MG63 (cell line): ENCODE measurements at regions not wholly inside any gene's neighbourhood (a gene's known extent, or its start where the extent isn't known, plus 50 kb on each side); places are given as distances from the start of the nearest gene placed in this dataset.

Source experiments
- DNase-seq: peaks from one replicate; pipeline ENCODE4 v3.0.0-alpha.2; 2020
- H3K27me3 ChIP-seq: fragments of 250-450 bp; sonication (Bioruptor Pico); 2 replicates; pipeline ENCODE4 v1.5.1; 2020; ENCODE audit warnings: mild to moderate bottlenecking, moderate library complexity
- H3K36me3 ChIP-seq: fragments of 250-450 bp; sonication (Bioruptor Pico); 2 replicates; pipeline ENCODE4 v1.5.1; 2020; ENCODE audit warnings: mild to moderate bottlenecking, moderate library complexity
- H3K4me3 ChIP-seq: fragments of 250-450 bp; sonication (Bioruptor Pico); 2 replicates; pipeline ENCODE4 v1.5.1; 2020; ENCODE audit warnings: mild to moderate bottlenecking, moderate library complexity
- H3K9me3 ChIP-seq: fragments of 250-450 bp; sonication (Bioruptor Pico); 2 replicates; pipeline ENCODE4 v1.5.1; 2020; ENCODE audit warnings: mild to moderate bottlenecking, moderate library complexity

DNA sequence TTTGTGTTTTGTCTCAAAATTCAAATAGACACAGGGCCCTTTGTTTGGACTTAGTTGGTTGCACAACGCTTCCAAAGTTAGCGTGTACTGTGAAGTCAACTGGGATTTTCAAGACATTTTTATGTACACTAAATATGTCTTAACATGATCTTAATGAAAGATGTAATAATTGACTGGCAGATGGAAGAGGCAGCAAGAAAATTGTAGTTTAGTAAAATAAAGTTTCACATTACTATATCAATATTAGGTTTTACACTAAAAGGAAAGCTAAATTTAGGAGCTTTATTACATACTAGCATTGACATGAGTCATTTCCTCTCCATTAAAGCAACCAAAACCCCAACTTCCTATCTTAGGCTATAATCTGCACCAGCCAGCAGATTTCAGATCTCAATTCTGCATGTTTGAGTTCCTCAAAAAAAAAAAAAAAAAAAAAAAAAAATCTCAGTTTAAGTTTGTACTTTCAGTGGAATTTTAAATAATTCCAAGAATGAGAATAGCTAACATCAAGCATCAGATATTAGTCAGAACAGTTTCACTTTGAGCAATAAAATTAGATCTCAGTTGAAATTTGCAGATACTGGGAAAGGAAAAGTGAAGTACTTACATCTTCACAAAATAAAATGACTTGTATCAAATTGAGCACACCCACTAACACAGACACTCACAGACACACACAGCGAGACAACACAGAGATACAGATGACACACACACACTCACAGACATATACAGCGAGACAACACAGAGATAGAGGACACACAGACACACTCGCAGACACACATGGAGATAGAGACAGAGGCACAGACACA lies 346.6 kb upstream of the KLF6 start:
- 0 out of 2 replicates have a peak, but pooled peaks cover 2% of the 10 kb centered on the region for H3K9me3 ChIP-seq

DNA sequence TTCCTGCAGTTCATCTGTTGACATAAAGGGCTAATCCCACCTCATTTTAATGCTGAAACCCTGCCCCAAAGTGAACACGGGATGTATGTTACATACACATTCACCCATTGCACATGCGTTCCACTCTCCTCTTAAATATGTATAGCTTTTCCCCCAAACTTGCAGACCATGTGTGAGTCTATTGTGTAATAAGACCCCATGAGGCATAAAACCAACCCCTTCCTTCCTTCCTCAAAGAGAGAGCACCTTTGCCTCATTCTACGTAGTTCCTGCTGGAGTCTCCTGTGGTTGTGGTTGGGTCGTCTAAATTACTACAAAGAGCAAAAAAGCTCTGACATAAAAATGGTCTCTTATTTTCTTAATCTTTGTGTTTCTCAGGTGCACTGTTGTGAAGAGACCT lies 345.7 kb upstream of the KLF6 start:
- no peaks in the 10 kb centered on the region for H3K27me3 ChIP-seq
- peaks cover 5% of the 10 kb centered on the region for H3K9me3 ChIP-seq
- no peaks in the 10 kb centered on the region for H3K36me3 ChIP-seq
- no peak overlapping the region for H3K4me3 ChIP-seq
- no peak for DNase-seq

More for the DNA sequence above, 346.6 kb upstream of the KLF6 start:
- Histone ChIP-seq H3K36me3 (no peaks in the 10 kb centered on the region), H3K4me3 (no peak overlapping the region), H3K27me3 (no peaks in the 10 kb centered on the region)
- DNase-seq = no peak

DNA sequence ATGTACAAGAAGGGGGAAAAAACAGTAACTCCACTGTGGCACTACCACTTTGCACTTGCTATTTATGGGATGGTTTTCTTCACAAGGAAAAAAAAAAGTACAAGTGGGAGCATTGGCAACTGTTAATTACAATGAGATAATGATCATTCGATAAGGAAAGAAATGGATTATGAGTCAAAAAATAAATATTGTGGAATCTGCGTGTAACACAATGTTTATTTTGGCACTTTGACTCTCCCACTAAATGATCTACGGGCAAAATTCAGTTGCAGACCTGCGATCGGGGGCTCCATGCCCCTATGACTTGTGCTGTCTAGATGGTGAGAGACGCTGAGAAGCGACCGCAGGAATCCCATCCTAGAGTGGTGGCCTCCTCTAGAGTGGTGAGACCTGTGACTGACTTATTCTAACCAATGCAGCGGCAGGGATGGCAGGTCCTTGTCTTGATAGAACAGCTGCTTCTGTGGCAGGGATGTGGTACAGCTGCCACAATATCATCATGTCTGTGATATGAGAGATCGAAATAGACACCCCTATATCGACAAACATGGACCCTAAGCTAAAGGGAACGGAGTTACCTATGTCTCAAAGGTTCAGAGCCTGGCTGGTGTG lies 345.0 kb upstream of the KLF6 start:
- no peak for DNase-seq
- no peaks in the 10 kb centered on the region for H3K36me3 ChIP-seq
- no peak overlapping the region for H3K4me3 ChIP-seq
- H3K9me3 ChIP-seq = peaks cover 7% of the 10 kb centered on the region
- no peaks in the 10 kb centered on the region for H3K27me3 ChIP-seq

DNA sequence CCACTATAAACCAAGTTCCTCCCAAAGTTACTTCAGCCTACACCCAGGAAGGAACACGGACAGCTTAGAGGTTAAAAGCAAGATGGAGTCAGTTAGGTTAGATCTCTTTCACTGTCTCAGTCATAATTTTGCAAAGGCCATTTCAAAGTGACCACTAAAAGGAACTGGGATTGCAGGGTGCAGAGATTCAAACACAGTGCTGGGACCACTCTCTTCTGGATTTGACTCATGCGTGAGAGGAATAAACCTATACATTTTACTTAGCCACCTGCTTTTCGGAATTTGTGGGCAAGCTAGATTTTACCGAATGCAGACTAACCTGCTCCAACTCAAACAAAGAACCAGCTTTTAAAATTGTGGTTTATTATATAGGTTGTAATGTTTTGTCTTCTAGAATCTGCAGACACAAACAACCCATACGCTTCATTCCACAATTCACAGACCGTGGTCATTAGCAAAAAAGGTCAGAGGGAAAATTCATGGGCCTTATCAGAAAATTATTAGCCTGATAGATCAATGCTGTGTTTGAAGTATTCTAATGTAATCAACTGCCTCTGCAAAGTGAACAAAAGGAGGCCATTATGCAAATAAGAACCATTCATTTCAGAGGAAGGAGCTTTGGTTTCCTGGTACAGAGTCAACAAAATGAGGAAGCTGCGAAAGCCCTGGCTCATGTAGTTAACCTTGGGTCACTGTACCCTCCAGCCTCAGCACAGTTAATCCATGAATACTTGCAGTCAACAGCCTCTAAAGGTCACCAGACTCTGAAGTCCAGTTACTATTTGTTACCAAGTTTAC lies 342.7 kb upstream of the KLF6 start:
- Histone ChIP-seq H3K36me3 (no peaks in the 10 kb centered on the region), H3K27me3 (no peaks in the 10 kb centered on the region), H3K4me3 (no peak overlapping the region), H3K9me3 (peaks cover 7% of the 10 kb centered on the region)
- DNase-seq = no peak

DNA sequence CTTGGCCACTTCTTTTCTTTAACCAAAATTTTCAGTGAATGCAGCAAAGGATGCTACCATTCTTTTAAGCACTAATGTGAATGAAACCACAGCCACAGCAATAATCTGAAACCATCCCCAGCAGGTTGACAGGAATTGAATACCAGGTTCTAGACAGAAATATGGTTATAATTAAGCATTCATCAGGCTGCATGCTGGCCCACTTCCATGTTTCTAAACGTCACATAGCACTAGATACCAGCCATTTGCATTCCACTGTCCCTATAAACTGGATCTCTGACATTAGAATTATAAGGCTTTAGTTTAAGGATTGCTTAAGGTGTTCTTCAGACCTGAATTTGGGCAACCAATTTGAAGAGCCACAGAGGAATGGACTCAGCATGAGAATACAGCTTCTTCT lies 340.8 kb upstream of the KLF6 start:
- Histone ChIP-seq H3K9me3 (peaks cover 7% of the 10 kb centered on the region), H3K36me3 (no peaks in the 10 kb centered on the region), H3K27me3 (no peaks in the 10 kb centered on the region), H3K4me3 (no peak overlapping the region)
- no peak for DNase-seq

DNA sequence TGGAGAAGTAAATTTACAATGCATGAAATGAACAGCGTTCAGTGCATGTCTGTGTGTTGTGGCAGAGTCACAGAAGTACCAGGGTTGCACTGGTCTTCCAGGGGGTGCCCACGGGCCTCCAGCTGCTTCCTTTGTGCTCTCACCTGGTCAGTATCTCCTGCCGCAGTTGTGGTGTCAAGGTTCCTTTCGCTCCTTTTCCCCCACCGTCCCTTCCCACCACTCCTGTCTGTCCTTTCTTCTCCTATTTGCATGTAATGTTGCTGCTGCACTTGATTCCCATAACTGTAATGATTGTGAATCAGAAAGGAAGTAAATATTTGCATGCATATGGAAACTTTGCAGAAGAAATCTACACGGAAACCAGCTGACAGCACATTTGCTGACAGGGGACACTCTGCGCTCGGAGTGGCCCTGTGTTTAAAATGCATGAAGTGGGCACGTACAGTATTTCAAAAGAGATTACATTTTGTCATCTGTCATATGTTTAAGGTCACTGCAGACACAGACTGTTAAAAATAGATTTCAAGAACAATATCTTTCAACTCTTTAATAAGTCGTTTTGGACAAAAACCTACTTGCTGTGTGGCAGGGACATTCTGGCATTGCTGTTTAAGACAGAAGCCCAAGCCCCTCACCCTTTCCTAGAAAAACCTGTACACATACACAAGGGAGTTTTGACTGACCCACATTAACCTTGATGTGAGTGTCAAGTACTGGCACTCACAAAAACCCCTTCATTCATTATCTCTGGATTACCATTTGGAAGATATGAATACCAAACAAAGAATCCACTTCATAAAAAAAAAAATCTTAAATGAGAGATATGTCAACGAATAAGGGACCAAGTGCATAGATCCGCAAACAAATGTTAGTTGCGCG lies 336.7 kb upstream of the KLF6 start:
- Histone ChIP-seq H3K36me3 (no peaks in the 10 kb centered on the region), H3K27me3 (no peaks in the 10 kb centered on the region), H3K9me3 (peaks cover 6% of the 10 kb centered on the region), H3K4me3 (no peak overlapping the region)
- DNase-seq = no peak

DNA sequence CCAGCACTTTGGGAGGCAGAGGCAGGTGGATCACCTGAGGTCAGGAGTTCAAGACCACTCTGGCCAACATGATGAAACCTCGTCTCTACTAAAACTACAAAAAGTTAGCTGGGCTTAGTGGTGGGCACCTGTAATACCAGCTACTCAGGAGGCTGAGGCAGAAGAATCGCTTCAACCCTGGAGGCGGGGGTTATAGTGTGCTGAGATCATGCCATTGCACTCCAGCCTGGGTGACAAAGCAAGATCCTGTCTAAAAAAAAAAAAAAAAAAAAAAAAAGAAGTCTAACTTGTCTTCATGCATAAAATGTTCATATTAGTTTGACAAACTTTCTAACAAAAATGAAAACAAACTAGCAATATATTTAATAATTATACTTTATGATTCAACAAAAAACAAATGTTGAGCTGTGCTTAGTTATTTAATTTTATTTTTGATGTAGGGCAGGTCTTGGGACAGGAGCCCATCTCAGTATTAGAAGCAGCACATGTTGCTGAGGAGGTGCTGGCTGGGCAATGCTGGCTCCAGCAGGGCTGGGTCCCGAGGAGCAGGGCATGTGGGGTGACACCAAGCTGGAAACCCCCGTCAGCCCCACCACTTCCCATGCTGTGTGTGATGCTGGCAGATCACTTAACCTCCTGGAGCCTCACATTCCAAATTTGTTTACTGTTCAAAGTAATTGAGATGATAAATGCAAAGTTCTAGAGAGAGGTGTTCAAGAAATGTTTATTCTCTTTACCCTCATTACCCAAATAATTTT lies 335.3 kb upstream of the KLF6 start:
- DNase-seq = no peak
- peaks cover under 1% of the 10 kb centered on the region; the same call in 1 of the 2 replicates for H3K9me3 ChIP-seq
- no peak overlapping the region for H3K4me3 ChIP-seq
- H3K36me3 ChIP-seq = no peaks in the 10 kb centered on the region
- H3K27me3 ChIP-seq = no peaks in the 10 kb centered on the region

DNA sequence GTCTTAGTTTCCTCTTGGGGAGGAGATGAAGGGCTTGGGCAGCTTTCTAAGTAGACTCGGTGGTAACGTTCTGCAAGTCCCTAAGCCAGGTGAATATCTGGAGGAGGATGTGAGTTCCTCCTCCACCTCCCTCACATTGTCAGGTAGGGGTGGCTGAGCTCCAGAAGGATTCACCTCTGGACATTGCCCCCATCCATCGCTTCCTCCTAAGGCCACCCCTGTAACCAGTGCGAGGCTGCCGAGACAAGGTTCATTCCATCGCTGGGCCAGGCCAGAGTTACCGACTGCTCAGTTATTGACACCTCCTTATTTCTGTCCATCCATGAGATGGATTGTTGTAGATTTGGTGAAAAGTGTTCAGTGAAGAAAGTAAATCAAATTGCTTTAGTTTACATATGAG lies 334.1 kb upstream of the KLF6 start:
- no peak overlapping the region for H3K4me3 ChIP-seq
- peaks cover 2% of the 10 kb centered on the region; the same call in 1 of the 2 replicates for H3K9me3 ChIP-seq
- DNase-seq = no peak
- H3K27me3 ChIP-seq = no peaks in the 10 kb centered on the region
- H3K36me3 ChIP-seq = no peaks in the 10 kb centered on the region

DNA sequence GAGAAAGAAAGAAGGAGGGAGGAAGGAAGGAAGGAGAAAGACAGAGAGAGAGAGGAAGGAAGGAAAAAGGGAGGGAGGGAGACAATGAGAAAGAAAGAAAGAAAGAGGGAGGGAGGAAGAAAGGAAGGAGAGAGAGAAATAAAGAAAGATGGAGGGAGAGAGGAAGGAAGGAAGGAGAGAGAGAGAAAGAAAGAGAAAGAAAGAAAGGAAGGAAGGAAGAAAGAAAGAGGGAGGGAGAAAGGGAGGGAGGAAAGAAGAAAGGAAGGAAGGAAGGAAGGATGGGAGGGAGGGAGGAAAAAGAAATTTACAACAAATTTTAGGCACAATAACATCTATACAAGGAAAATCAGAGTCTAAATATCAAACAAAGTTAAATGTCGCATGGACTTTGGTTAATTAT lies 332.6 kb upstream of the KLF6 start:
- no peaks in the 10 kb centered on the region for H3K27me3 ChIP-seq
- H3K9me3 ChIP-seq = peaks cover 4% of the 10 kb centered on the region; the same call in 1 of the 2 replicates
- DNase-seq = no peak
- no peak overlapping the region for H3K4me3 ChIP-seq
- H3K36me3 ChIP-seq = no peaks in the 10 kb centered on the region

DNA sequence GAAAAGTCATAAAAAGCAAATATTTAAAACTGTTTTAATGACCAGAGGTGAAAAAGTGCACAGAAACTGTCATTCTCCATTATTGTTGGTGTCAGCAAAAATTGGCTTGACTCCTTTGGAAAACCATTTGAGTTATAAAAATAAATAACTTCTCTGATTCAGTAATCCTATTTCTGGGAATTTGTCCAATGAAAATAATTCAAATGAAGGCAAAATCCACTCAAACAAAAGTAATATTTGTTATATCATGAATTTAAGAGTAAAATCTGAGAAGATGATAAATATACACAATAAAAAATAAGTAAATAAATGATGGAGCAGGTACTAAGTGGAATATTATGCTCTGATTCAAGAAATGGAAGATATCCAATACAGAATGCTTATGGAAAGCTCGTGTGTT lies 326.6 kb upstream of the KLF6 start:
- Histone ChIP-seq H3K4me3 (no peak overlapping the region), H3K9me3 (peaks cover 4% of the 10 kb centered on the region; the same call in 1 of the 2 replicates), H3K27me3 (no peaks in the 10 kb centered on the region), H3K36me3 (no peaks in the 10 kb centered on the region)
- no peak for DNase-seq

DNA sequence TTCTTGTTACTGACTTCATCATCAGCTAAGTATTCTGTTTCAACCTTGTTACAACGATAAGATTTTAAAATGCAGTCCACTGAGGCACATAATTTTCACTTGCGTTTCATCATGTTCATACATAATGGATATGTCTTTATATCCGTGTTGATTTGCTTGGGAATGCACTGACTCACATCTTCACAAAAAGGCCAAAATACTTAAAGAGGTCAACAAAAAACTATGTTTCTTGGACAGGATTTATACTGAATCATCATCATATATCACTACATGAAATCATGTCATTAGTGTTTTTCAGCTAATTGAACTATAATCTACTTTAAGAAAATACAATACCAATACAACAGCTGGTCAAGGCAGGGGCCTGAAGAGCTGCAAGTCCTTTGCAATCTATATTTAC lies 324.5 kb upstream of the KLF6 start:
- no peak for DNase-seq
- no peaks in the 10 kb centered on the region for H3K36me3 ChIP-seq
- peaks cover 2% of the 10 kb centered on the region; the same call in 1 of the 2 replicates for H3K9me3 ChIP-seq
- no peak overlapping the region for H3K4me3 ChIP-seq
- no peaks in the 10 kb centered on the region for H3K27me3 ChIP-seq

DNA sequence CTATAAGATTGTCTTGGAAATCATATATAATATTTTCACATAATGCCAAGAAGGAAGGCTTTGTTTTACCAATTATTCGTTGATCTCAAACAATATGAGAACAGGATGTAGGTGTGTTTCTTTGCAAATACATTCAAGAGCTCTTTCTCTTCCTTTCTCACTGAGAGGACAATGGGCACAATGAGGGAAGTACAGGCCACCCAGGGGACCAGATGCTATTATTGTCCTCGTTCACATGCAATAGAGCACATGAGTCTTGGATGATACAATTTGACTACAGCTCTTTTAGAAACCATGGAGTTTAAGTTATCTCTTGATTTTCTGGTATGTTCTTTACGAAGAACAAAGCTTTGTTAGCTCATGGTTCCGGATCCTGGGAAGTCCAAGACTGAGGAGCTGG lies 323.7 kb upstream of the KLF6 start:
- Histone ChIP-seq H3K27me3 (no peaks in the 10 kb centered on the region), H3K36me3 (no peaks in the 10 kb centered on the region), H3K4me3 (no peak overlapping the region), H3K9me3 (0 out of 2 replicates have a peak, but pooled peaks cover under 1% of the 10 kb centered on the region)
- DNase-seq = no peak

DNA sequence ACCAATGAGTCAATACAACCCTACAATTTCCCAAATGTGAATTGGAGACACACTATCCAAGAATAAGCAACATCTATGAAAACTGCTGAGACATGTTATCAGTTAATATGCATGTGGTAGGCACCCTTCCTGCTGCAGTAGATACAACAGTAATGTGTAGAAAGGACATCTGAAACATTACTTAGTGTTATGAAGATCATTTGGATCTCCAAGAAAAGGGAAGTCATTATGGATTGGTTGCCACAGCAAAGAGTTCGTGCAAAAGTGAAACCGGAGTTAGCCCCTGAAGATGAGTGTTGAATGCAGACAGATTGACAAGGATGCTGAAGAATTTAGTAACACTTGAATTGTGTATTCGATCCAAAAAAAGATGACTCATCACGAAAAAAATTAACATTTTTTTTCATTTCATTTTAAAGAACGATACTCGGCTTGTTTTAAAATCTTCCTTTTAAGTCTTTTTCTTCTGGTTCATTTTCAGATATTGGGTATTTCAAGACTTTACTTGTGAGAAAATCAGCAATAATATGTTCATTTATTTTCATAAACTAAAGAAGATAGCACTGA lies 322.4 kb upstream of the KLF6 start:
- Histone ChIP-seq H3K27me3 (no peaks in the 10 kb centered on the region), H3K9me3 (no peaks in the 10 kb centered on the region), H3K4me3 (no peak overlapping the region), H3K36me3 (no peaks in the 10 kb centered on the region)
- no peak for DNase-seq

DNA sequence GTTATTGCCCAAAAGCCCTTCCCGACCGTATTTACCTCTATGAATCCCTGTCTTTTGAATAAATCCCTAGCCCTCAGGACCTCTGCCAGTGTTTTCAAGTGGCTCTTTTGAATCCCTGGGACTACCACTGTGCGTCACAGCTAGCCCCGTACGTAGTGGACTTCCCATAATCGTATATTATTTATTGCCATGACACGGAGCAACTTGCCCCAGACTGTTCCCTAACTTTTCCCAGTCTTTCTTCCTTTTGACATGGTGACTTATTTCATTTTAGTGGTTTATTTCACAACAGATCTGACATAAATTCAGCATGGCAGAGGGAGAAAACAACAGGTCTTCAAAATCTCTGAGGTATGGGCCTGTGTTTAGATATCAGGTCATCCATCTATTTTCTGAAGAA lies 318.6 kb upstream of the KLF6 start:
- DNase-seq = no peak
- Histone ChIP-seq H3K4me3 (no peak overlapping the region), H3K36me3 (no peaks in the 10 kb centered on the region), H3K9me3 (no peaks in the 10 kb centered on the region), H3K27me3 (no peaks in the 10 kb centered on the region)

DNA sequence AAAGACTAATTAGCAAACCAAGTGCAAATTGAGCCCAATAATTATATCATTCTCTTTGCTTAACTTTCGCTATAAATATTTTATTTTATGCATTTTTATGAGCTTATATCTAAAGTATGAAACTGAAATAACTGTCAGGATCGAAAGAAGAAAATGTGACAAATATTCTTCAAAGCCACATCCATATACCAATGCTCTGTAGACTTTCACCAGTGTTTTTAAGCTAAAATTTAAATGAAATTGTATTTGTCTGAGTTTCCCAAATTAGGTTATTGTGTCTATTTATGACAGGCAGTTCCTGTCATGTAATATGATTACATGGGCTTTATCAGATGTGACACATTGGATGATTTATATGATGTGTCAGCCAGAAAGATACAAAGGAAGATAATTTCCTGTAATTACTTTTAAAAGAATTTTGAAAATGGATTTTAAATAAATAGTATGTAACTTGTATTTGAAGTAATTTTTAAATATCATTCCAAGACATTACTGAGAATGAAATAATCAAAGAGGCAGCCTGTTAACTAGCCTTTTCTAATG lies 317.9 kb upstream of the KLF6 start:
- Histone ChIP-seq H3K36me3 (no peaks in the 10 kb centered on the region), H3K27me3 (no peaks in the 10 kb centered on the region), H3K4me3 (no peak overlapping the region), H3K9me3 (no peaks in the 10 kb centered on the region)
- no peak for DNase-seq
